Activated CD8-positive, alpha-beta memory T cell treated with anti-CD3 and anti-CD28 coated beads, Interleukin-2, amount 10 ng/mL, durations not matched to agents 7 days and 5 days (primary cell): ENCODE measurements at regions not wholly inside any gene's neighbourhood (a gene's known extent, or its start where the extent isn't known, plus 50 kb on each side); places are given as distances from the start of the nearest gene placed in this dataset.

Experiments used
- ATAC-seq: fragments of 150-1000 bp; cut with Tn5 transposase; one replicate; pipeline ENCODE4 v1.10.0; 2021; ENCODE audit warnings: moderate library complexity
- CTCF ChIA-PET: fragments of 350-600 bp; sonication (Branson Sonifier 250); formaldehyde crosslinking; loops from one replicate; lab custom pipeline; 2021; ENCODE audit warnings: antibody characterized with exemption; lab: Charles Lee
- DNase-seq: peaks from one replicate; pipeline ENCODE4 v3.0.0-alpha.2; 2020
- H3K27ac Mint-ChIP-seq: one replicate; pipeline ENCODE4 v1.8.0; 2021; ENCODE audit warnings: mild to moderate bottlenecking, mixed read lengths
- H3K27me3 Mint-ChIP-seq: one replicate; pipeline ENCODE4 v1.8.0; 2021; ENCODE audit warnings: mixed read lengths
- H3K36me3 Mint-ChIP-seq: one replicate; pipeline ENCODE4 v1.8.0; 2021; ENCODE audit warnings: mild to moderate bottlenecking, mixed read lengths
- H3K4me1 Mint-ChIP-seq: one replicate; pipeline ENCODE4 v1.8.0; 2021; ENCODE audit warnings: mixed read lengths
- H3K4me3 Mint-ChIP-seq: one replicate; pipeline ENCODE4 v1.8.0; 2021; ENCODE audit warnings: mild to moderate bottlenecking, moderate library complexity, mixed read lengths
- H3K9me3 Mint-ChIP-seq: one replicate; pipeline ENCODE4 v1.8.0; 2022; ENCODE audit warnings: low read depth, mixed read lengths

- H3K27ac Mint-ChIP-seq: no peak overlapping the region
- no peak for DNase-seq
- no peak overlapping the region for H3K4me3 Mint-ChIP-seq
- peaks cover 8% of the 10 kb centered on the region for H3K9me3 Mint-ChIP-seq
- no peak for ATAC-seq
- no peaks in the 10 kb centered on the region for H3K36me3 Mint-ChIP-seq
- no peaks in the 10 kb centered on the region for H3K4me1 Mint-ChIP-seq
- H3K27me3 Mint-ChIP-seq: no peaks in the 10 kb centered on the region
- CTCF ChIA-PET: no interaction called here
Observed at GRCh38 chr3:26381411-26381810, 241.2 kb upstream of the LRRC3B start.

GRCh38 chr3:26406636-26407035 lies 215.9 kb upstream of the LRRC3B start:
- H3K9me3 Mint-ChIP-seq: peaks cover 8% of the 10 kb centered on the region
- no peaks in the 10 kb centered on the region for H3K4me1 Mint-ChIP-seq
- H3K27me3 Mint-ChIP-seq: no peaks in the 10 kb centered on the region
- DNase-seq (no peak), ATAC-seq (no peak)
- no peak overlapping the region for H3K4me3 Mint-ChIP-seq
- CTCF ChIA-PET: no interaction called here
- H3K36me3 Mint-ChIP-seq: no peaks in the 10 kb centered on the region
- no peak overlapping the region for H3K27ac Mint-ChIP-seq

DNA sequence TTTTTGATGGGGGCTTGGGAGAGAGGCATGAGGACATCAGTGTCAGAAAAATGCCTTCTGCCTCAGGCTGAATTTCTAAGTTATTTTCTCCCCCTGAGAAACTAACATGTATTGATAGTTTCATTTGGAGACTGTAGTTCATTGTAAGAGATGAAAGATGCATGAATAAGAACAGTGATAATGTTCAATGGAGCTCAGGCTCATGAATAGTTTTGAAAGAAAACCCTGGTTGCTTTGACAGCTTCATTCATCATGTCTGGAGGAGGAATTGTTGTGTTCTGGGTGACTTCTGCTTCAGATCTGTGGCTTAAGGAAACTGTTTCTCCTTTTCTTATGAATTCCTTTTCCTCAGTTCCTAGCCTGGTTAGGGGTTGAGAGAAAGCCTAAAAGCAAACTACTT lies 204.0 kb upstream of the LRRC3B start:
- no peak overlapping the region for H3K27ac Mint-ChIP-seq
- H3K4me3 Mint-ChIP-seq: no peak overlapping the region
- H3K36me3 Mint-ChIP-seq: no peaks in the 10 kb centered on the region
- no peaks in the 10 kb centered on the region for H3K4me1 Mint-ChIP-seq
- DNase-seq (no peak), ATAC-seq (no peak)
- peaks cover 3% of the 10 kb centered on the region for H3K9me3 Mint-ChIP-seq
- CTCF ChIA-PET: no interaction called here
- no peaks in the 10 kb centered on the region for H3K27me3 Mint-ChIP-seq

GRCh38 chr3:26422415-26422814 lies 200.2 kb upstream of the LRRC3B start:
- ATAC-seq (no peak), DNase-seq (no peak)
- CTCF ChIA-PET: no interaction called here
- no peaks in the 10 kb centered on the region for H3K4me1 Mint-ChIP-seq
- no peaks in the 10 kb centered on the region for H3K36me3 Mint-ChIP-seq
- H3K9me3 Mint-ChIP-seq: peaks cover 3% of the 10 kb centered on the region
- H3K27me3 Mint-ChIP-seq: no peaks in the 10 kb centered on the region
- H3K4me3 Mint-ChIP-seq: no peak overlapping the region
- no peak overlapping the region for H3K27ac Mint-ChIP-seq

- Mint-ChIP-seq H3K9me3 (peaks cover 3% of the 10 kb centered on the region), H3K27ac (no peak overlapping the region), H3K27me3 (no peaks in the 10 kb centered on the region)
Observed at GRCh38 chr3:26425076-26425475, 197.5 kb upstream of the LRRC3B start.

DNA sequence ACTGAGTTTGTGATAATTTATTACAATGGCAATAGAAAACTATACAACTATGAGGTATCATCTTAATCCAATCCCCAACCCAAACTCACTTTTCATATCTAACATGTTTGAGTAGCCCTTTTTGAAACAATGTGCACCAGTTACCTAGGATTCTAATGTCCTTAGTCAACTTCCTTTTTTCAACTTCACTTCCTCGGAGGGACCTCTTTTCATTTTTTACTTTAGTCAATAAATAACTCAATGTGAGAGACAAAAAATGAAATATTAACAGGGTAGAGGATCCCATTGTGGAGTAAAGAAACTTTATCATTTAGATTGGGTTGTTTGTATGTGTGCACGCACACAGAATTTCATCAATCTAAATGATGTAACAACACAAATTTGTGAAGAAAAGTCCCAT lies 193.6 kb upstream of the LRRC3B start:
- CTCF ChIA-PET: no interaction called here
- Mint-ChIP-seq H3K4me1 (no peaks in the 10 kb centered on the region), H3K4me3 (no peak overlapping the region), H3K9me3 (no peaks in the 10 kb centered on the region), H3K27ac (no peak overlapping the region), H3K36me3 (no peaks in the 10 kb centered on the region), H3K27me3 (no peaks in the 10 kb centered on the region)
- no peak for DNase-seq
- no peak for ATAC-seq

More at GRCh38 chr3:26425076-26425475, 197.5 kb upstream of the LRRC3B start:
- H3K36me3 Mint-ChIP-seq: no peaks in the 10 kb centered on the region
- DNase-seq: no peak
- no peak for ATAC-seq
- H3K4me1 Mint-ChIP-seq: no peaks in the 10 kb centered on the region
- CTCF ChIA-PET: no interaction called here
- H3K4me3 Mint-ChIP-seq: no peak overlapping the region

DNA sequence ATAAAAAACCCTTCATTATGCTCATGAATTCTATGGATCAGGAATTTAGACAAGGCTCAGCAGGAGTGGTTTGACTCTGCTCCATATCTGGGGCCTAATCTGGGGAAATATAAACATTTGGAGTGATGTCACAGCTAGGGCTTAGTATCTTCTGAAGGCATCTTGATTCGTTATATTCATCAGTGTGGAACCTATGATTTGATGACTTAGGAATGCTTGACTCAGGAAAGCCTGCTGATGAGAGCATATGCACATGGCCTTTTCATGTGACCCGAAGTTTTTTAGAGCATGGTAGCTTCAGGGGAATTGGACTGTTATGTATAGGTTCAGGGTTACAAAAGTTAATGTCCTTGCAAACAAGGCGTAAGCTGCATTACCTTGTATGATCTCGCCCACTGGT lies 184.9 kb upstream of the LRRC3B start:
- H3K27me3 Mint-ChIP-seq: no peaks in the 10 kb centered on the region
- H3K36me3 Mint-ChIP-seq: no peaks in the 10 kb centered on the region
- no peak overlapping the region for H3K4me3 Mint-ChIP-seq
- no peak for DNase-seq
- H3K9me3 Mint-ChIP-seq: peaks cover 4% of the 10 kb centered on the region
- CTCF ChIA-PET: no interaction called here
- H3K4me1 Mint-ChIP-seq: no peaks in the 10 kb centered on the region
- no peak overlapping the region for H3K27ac Mint-ChIP-seq
- no peak for ATAC-seq

GRCh38 chr3:26438325-26438940 lies 184.1 kb upstream of the LRRC3B start:
- ATAC-seq: no peak
- CTCF ChIA-PET: no interaction called here
- Mint-ChIP-seq H3K27ac (no peak overlapping the region), H3K4me1 (no peaks in the 10 kb centered on the region), H3K9me3 (peaks cover 4% of the 10 kb centered on the region), H3K36me3 (no peaks in the 10 kb centered on the region), H3K27me3 (no peaks in the 10 kb centered on the region), H3K4me3 (no peak overlapping the region)
- no peak for DNase-seq

DNA sequence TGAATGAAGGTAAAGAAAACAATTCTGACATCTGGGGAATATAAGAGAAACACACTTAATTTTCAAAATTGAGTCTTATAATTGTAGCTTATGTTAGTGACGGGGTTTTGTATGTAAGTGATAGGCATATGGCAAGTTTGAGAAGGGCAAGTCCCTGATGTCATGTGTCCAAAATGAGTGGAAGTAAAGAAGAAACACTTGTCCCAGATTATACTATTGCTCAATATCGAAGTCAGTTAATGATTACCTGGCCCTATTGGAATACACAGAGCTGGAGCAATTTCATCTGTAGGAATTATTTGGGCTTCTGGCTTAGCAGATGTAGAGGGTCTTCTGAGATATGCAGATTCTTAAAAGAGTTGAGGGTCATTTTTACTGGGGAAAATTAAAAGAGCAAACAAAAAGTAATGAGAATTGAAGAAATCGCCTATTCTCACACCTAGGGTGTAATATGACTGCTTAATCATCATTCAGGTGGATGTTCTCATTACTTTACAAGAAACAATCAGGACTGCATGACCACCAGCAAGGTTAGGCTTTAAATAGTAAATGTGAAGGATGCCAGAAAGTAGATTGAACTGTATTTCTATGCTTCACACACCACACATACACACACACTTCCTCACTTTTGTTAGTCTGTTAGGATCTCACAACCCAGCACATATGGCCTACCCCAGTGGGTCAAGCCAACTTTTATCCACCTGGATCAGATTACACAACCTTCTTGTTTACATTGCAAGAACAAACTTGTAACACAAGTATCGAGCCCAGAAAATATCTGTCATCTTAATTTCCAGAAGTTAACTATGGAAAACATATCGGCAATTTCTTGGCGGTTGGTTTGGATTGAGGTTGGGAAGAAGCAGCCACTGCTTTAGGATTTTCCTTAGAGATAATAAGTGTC lies 183.3 kb upstream of the LRRC3B start:
- no peak overlapping the region for H3K27ac Mint-ChIP-seq
- ATAC-seq: no peak
- DNase-seq: no peak
- no peaks in the 10 kb centered on the region for H3K27me3 Mint-ChIP-seq
- no peaks in the 10 kb centered on the region for H3K4me1 Mint-ChIP-seq
- CTCF ChIA-PET: no interaction called here
- peaks cover 4% of the 10 kb centered on the region for H3K9me3 Mint-ChIP-seq
- no peak overlapping the region for H3K4me3 Mint-ChIP-seq
- no peaks in the 10 kb centered on the region for H3K36me3 Mint-ChIP-seq

DNA sequence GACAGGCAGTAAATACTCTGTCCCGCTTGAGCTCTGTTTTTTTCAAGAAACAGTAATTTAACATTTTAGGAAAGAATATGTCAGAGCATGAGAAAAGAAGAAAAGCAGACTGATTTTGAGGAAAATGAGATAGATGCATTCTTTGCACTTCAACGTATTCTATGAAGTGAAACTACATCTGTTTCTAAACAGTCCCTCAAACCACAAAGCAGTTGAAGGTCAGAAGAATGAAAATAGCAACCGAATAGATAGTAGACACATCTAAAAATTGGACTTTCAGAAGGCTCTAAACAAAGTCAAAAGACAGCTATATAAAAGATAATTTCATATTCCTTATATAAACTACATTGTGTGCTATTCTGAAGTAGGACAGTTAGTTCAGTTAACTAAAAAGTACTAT lies 172.6 kb upstream of the LRRC3B start:
- DNase-seq (no peak), ATAC-seq (no peak)
- H3K9me3 Mint-ChIP-seq: no peaks in the 10 kb centered on the region
- H3K36me3 Mint-ChIP-seq: no peaks in the 10 kb centered on the region
- no peaks in the 10 kb centered on the region for H3K27me3 Mint-ChIP-seq
- H3K4me3 Mint-ChIP-seq: no peak overlapping the region
- CTCF ChIA-PET: no interaction called here
- no peak overlapping the region for H3K27ac Mint-ChIP-seq
- no peaks in the 10 kb centered on the region for H3K4me1 Mint-ChIP-seq

- no peak for DNase-seq
- H3K27me3 Mint-ChIP-seq: no peaks in the 10 kb centered on the region
- CTCF ChIA-PET: no interaction called here
Observed at GRCh38 chr3:26452363-26452762, 170.2 kb upstream of the LRRC3B start.

GRCh38 chr3:26460985-26461384 lies 161.6 kb upstream of the LRRC3B start:
- H3K9me3 Mint-ChIP-seq: peaks cover 6% of the 10 kb centered on the region
- no peak overlapping the region for H3K27ac Mint-ChIP-seq
- ATAC-seq: no peak
- no peaks in the 10 kb centered on the region for H3K4me1 Mint-ChIP-seq
- DNase-seq: no peak
- H3K4me3 Mint-ChIP-seq: no peak overlapping the region
- H3K36me3 Mint-ChIP-seq: no peaks in the 10 kb centered on the region
- CTCF ChIA-PET: no interaction called here
- H3K27me3 Mint-ChIP-seq: no peaks in the 10 kb centered on the region

More at GRCh38 chr3:26452363-26452762, 170.2 kb upstream of the LRRC3B start:
- Mint-ChIP-seq H3K36me3 (no peaks in the 10 kb centered on the region), H3K4me1 (no peaks in the 10 kb centered on the region), H3K4me3 (no peak overlapping the region), H3K27ac (no peak overlapping the region), H3K9me3 (no peaks in the 10 kb centered on the region)
- ATAC-seq: no peak

DNA sequence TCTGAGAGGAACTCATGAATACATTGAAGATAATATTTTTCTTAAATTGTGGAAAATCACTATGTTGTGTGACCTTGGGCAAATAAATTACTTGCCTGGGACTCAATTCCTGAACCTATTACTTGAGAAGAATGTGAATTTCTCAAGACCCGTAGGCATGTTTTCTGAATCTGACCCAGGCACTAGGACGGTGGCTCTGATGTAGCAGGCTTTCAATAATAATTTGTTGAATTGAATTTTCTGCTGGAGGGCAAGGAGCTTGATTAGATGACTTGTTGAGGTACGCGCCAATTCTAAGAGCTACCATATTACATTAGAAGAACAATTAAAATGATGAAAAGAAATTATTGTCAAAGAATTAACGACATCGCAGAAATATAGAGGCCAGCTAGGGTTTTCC lies 150.2 kb upstream of the LRRC3B start:
- no peak overlapping the region for H3K4me3 Mint-ChIP-seq
- no peaks in the 10 kb centered on the region for H3K27me3 Mint-ChIP-seq
- H3K4me1 Mint-ChIP-seq: no peaks in the 10 kb centered on the region
- no peak overlapping the region for H3K27ac Mint-ChIP-seq
- no peak for DNase-seq
- CTCF ChIA-PET: no interaction called here
- no peaks in the 10 kb centered on the region for H3K36me3 Mint-ChIP-seq
- ATAC-seq: no peak
- peaks cover 3% of the 10 kb centered on the region for H3K9me3 Mint-ChIP-seq

GRCh38 chr3:26474706-26475105 lies 147.9 kb upstream of the LRRC3B start:
- Mint-ChIP-seq H3K27me3 (no peaks in the 10 kb centered on the region), H3K9me3 (peaks cover 3% of the 10 kb centered on the region), H3K36me3 (no peaks in the 10 kb centered on the region), H3K27ac (no peak overlapping the region), H3K4me3 (no peak overlapping the region), H3K4me1 (no peaks in the 10 kb centered on the region)
- ATAC-seq: no peak
- DNase-seq: no peak
- CTCF ChIA-PET: no interaction called here
